H1 (cell line): ENCODE measurements at regions not wholly inside any gene's neighbourhood (a gene's known extent, or its start where the extent isn't known, plus 50 kb on each side); places are given as distances from the start of the nearest gene placed in this dataset.

Experiments used
- CTCF ChIA-PET: fragments of 300-600 bp; sonication (Branson Sonifier 250); formaldehyde crosslinking; loops from one replicate; lab custom pipeline; 2021; ENCODE audit not compliant: partially characterized antibody; lab: Charles Lee
- POLR2A ChIA-PET: fragments of 300-600 bp; sonication (Branson Sonifier 250); formaldehyde crosslinking; loops from one replicate; lab custom pipeline; 2021; ENCODE audit warnings: inconsistent platforms; ENCODE audit not compliant: partially characterized antibody; lab: Charles Lee
- DNase-seq, 2 experiments: peaks; one replicate each; pipeline versions ENCODE4 v3.0.0 to v3.0.0-alpha.2; 2010 to 2022; ENCODE audit warnings: low spot score in 2 of 2, low read depth in 1 of 2, mixed read lengths in 1 of 2
- FAIRE-seq: peaks from 2 replicates; lab custom pipeline; 2011; peaks lifted over from hg19 to GRCh38; lab: Jason Lieb, UNC
- H2AFZ ChIP-seq: 2 replicates; pipeline ENCODE4 v1.8.1; 2012; ENCODE audit warnings: low read length, inconsistent platforms
- H2AK5ac ChIP-seq: 2 replicates; pipeline ENCODE4 v1.6.1; 2013; ENCODE audit warnings: low read depth, low read length
- H2BK120ac ChIP-seq: replicated peaks from 2 replicates; pipeline ENCODE3; 2013; ENCODE audit warnings: low read depth, low read length, inconsistent platforms
- H2BK12ac ChIP-seq: 2 replicates; pipeline ENCODE4 v1.6.1; 2013; ENCODE audit warnings: low read depth, low read length
- H2BK15ac ChIP-seq: 2 replicates; pipeline ENCODE4 v1.6.1; 2013; ENCODE audit warnings: low read length
- H2BK20ac ChIP-seq: 2 replicates; pipeline ENCODE4 v1.6.1; 2013; ENCODE audit warnings: low read length
- H2BK5ac ChIP-seq: 2 replicates; pipeline ENCODE4 v1.6.1; 2013; ENCODE audit warnings: low read depth, low read length
- H3K14ac ChIP-seq: 2 replicates; pipeline ENCODE4 v1.6.1; 2013; ENCODE audit warnings: inconsistent platforms; ENCODE audit not compliant: insufficient read length
- H3K18ac ChIP-seq: 2 replicates; pipeline ENCODE4 v1.6.1; 2013; ENCODE audit warnings: low read length; ENCODE audit errors: extremely low read depth
- H3K23ac ChIP-seq: 2 replicates; pipeline ENCODE4 v1.6.1; 2013; ENCODE audit warnings: inconsistent platforms; ENCODE audit not compliant: insufficient read length
- H3K23me2 ChIP-seq: 2 replicates; pipeline ENCODE4 v1.6.1; 2013; ENCODE audit warnings: low read depth, low read length
- H3K27ac ChIP-seq: 2 replicates; pipeline ENCODE4 v1.6.1; 2011; ENCODE audit warnings: low read depth, low read length, inconsistent platforms
- H3K27me3 ChIP-seq, 4 experiments: replicated peaks in 1 of 4; 1 replicate in 1 of 4; 2 replicates in 3 of 4; pipeline versions ENCODE4 v1.6.1 to v1.8.1; 2011 to 2013; ENCODE audit warnings: low read length in 3 of 4, mild to moderate bottlenecking in 3 of 4, inconsistent platforms in 2 of 4, mixed read lengths in 2 of 4, moderate library complexity in 1 of 4; ENCODE audit not compliant: control insufficient read depth in 3 of 4, insufficient read depth in 3 of 4; ENCODE audit errors: extremely low read depth in 1 of 4
- H3K36me3 ChIP-seq, 4 experiments: 2 replicates each; pipeline versions ENCODE4 v1.6.1 to v1.8.1; 2011 to 2013; ENCODE audit warnings: mild to moderate bottlenecking in 4 of 4, low read length in 3 of 4, moderate library complexity in 2 of 4, control low read depth in 1 of 4, inconsistent platforms in 1 of 4; ENCODE audit not compliant: insufficient read depth in 4 of 4, control insufficient read depth in 2 of 4
- H3K4ac ChIP-seq: replicated peaks from 2 replicates; pipeline ENCODE3; 2013; ENCODE audit warnings: low read length, low read depth, mixed read lengths, inconsistent platforms; ENCODE audit not compliant: insufficient read length
- H3K4me1 ChIP-seq, 4 experiments: replicated peaks in 1 of 4; 1 replicate in 1 of 4; 2 replicates in 3 of 4; pipeline versions ENCODE4 v1.6.1 to v1.8.1; 2011 to 2013; ENCODE audit warnings: low read length in 3 of 4, inconsistent platforms in 2 of 4, mixed read lengths in 1 of 4; ENCODE audit not compliant: insufficient read depth in 4 of 4, control insufficient read depth in 3 of 4
- H3K4me2 ChIP-seq, 2 experiments: 2 replicates each; pipeline versions ENCODE4 v1.6.1 to v1.8.1; 2011 to 2013; ENCODE audit warnings: low read depth in 2 of 2, low read length in 2 of 2, control low read depth in 1 of 2, inconsistent platforms in 1 of 2, mild to moderate bottlenecking in 1 of 2; ENCODE audit not compliant: insufficient read depth in 1 of 2
- H3K4me3 ChIP-seq, 4 experiments: fragments of 200-600, 300-600 bp in 1 of 4; sonication (generic), shearing (Covaris generic), sonication (Bioruptor Twin) in 1 of 4; 2 replicates each; pipeline versions ENCODE4 v1.5.1 to v1.8.1; 2011 to 2016; ENCODE audit warnings: low read length in 4 of 4, low read depth in 3 of 4, control low read depth in 2 of 4, inconsistent platforms in 2 of 4, mild to moderate bottlenecking in 2 of 4, mixed read lengths in 1 of 4, moderate library complexity in 1 of 4; ENCODE audit not compliant: insufficient read depth in 2 of 4; ENCODE audit errors: extremely low read depth in 1 of 4
- H3K56ac ChIP-seq: replicated peaks from 2 replicates; pipeline ENCODE3; 2013; ENCODE audit warnings: low read depth, mild to moderate bottlenecking, mixed read lengths, low read length, inconsistent platforms; ENCODE audit not compliant: insufficient read length
- H3K79me1 ChIP-seq: 2 replicates; pipeline ENCODE4 v1.6.1; 2013; ENCODE audit warnings: low read depth, low read length, control low read depth
- H3K79me2 ChIP-seq, 2 experiments: 2 replicates each; pipeline versions ENCODE4 v1.6.1 to v1.8.1; 2012 to 2013; ENCODE audit warnings: low read length in 2 of 2, mild to moderate bottlenecking in 2 of 2, inconsistent platforms in 1 of 2; ENCODE audit not compliant: insufficient read depth in 2 of 2, control insufficient read depth in 1 of 2
- H3K9ac ChIP-seq, 4 experiments: replicated peaks in 1 of 4; 1 replicate in 1 of 4; 2 replicates in 3 of 4; pipeline versions ENCODE4 v1.6.1 to v1.8.1; 2011 to 2013; ENCODE audit warnings: low read depth in 3 of 4, low read length in 3 of 4, control low read depth in 2 of 4, mild to moderate bottlenecking in 2 of 4, moderate library complexity in 2 of 4, inconsistent platforms in 1 of 4; ENCODE audit errors: extremely low read depth in 1 of 4
- H3K9me3 ChIP-seq, 2 experiments: 2 replicates each; pipeline versions ENCODE4 v1.6.1 to v1.8.1; 2012 to 2013; ENCODE audit warnings: mild to moderate bottlenecking in 2 of 2, moderate library complexity in 2 of 2, control low read depth in 1 of 2, inconsistent platforms in 1 of 2, low read depth in 1 of 2, low read length in 1 of 2, mixed read lengths in 1 of 2; ENCODE audit not compliant: insufficient read depth in 2 of 2
- H4K20me1 ChIP-seq, 2 experiments: replicated peaks in 1 of 2; 2 replicates each; pipeline versions ENCODE3 to v1.8.1; 2011 to 2013; ENCODE audit warnings: inconsistent platforms in 2 of 2, low read length in 2 of 2, mild to moderate bottlenecking in 1 of 2; ENCODE audit not compliant: insufficient read depth in 2 of 2, control insufficient read depth in 1 of 2
- H4K5ac ChIP-seq: 2 replicates; pipeline ENCODE4 v1.6.1; 2013; ENCODE audit warnings: low read length, low read depth, mixed read lengths, inconsistent platforms; ENCODE audit not compliant: insufficient read length
- H4K8ac ChIP-seq: 2 replicates; pipeline ENCODE4 v1.8.0; 2013; ENCODE audit warnings: mild to moderate bottlenecking, moderate library complexity, low read length, inconsistent platforms; ENCODE audit not compliant: insufficient read depth; ENCODE audit errors: extremely low read depth
- H4K91ac ChIP-seq: replicated peaks from 2 replicates; pipeline ENCODE3; 2013; ENCODE audit warnings: low read length, mixed read lengths, inconsistent platforms; ENCODE audit not compliant: insufficient read length
- BRCA1 ChIP-seq: IDR thresholded peaks from 2 replicates; pipeline ENCODE4 v1.6.1; 2012; ENCODE audit warnings: low read depth, low read length, improper control_type of control experiment
- CTCF ChIP-seq, 3 experiments: IDR thresholded peaks; 1 replicate in 2 of 3; 2 replicates in 1 of 3; pipeline versions ENCODE4 v1.5.1 to v1.6.1; 2011; ENCODE audit warnings: low read length in 3 of 3, mild to moderate bottlenecking in 3 of 3, inconsistent platforms in 2 of 3, low read depth in 1 of 3, moderate library complexity in 1 of 3; ENCODE audit not compliant: insufficient read depth in 1 of 3; ENCODE audit errors: control extremely low read depth in 1 of 3
- EP300 ChIP-seq, 2 experiments: IDR thresholded peaks; 1 replicate in 1 of 2; 2 replicates in 1 of 2; pipeline ENCODE4 v1.6.1; 2011 to 2012; ENCODE audit warnings: low read depth in 2 of 2, low read length in 2 of 2, mild to moderate bottlenecking in 2 of 2, borderline replicate concordance in 1 of 2, inconsistent platforms in 1 of 2, moderate library complexity in 1 of 2
- POLR2A ChIP-seq, 2 experiments: IDR thresholded peaks; 1 replicate in 1 of 2; 2 replicates in 1 of 2; pipeline ENCODE4 v1.6.1; 2011; ENCODE audit warnings: low read depth in 2 of 2, low read length in 2 of 2, mild to moderate bottlenecking in 2 of 2; ENCODE audit errors: control extremely low read depth in 1 of 2
- POU5F1 ChIP-seq: IDR thresholded peaks from 2 replicates; pipeline ENCODE4 v1.6.1; 2011; ENCODE audit warnings: low read depth, mild to moderate bottlenecking, low read length, moderate library complexity
- RNF2 ChIP-seq: fragments of 200-900, 300-1000 bp; sonication (generic); IDR thresholded peaks from 2 replicates; pipeline ENCODE4 v1.7.1; 2016; ENCODE audit warnings: borderline replicate concordance, low read depth, mild to moderate bottlenecking, antibody characterized with exemption, low read length; ENCODE audit not compliant: poor library complexity, severe bottlenecking; ENCODE audit errors: missing control alignments
- TAF1 ChIP-seq: IDR thresholded peaks from 2 replicates; pipeline ENCODE4 v1.6.1; 2011; ENCODE audit warnings: mild to moderate bottlenecking, low read depth, low read length
- TAF7 ChIP-seq: optimal IDR thresholded peaks from 2 replicates; pipeline ENCODE3; 2011; ENCODE audit warnings: low read depth, mild to moderate bottlenecking, inconsistent platforms, low read length, moderate library complexity, borderline replicate concordance
- TBP ChIP-seq: IDR thresholded peaks from 2 replicates; pipeline ENCODE4 v1.6.1; 2011; ENCODE audit warnings: low read depth, low read length, improper control_type of control experiment
- WGBS, 2 experiments: shearing (Covaris generic) in 1 of 2; methylation state at CpG; one replicate each; pipeline versions ENCODE4 v1.1.6 to v1.1.7; 2013 to 2015; ENCODE audit warnings: low lambda C conversion rate in 2 of 2, mixed read lengths in 2 of 2, inconsistent platforms in 1 of 2, low coverage in 1 of 2, missing lambda C conversion rate in 1 of 2; ENCODE audit not compliant: insufficient replicate concordance in 2 of 2, insufficient coverage in 1 of 2, insufficient read length in 1 of 2; ENCODE audit errors: extremely low coverage in 1 of 2, missing lambda C conversion rate in 1 of 2; 5-methylcytosine and 5-hydroxymethylcytosine counted together

- no peak overlapping the region for H4K91ac ChIP-seq
- H3K18ac ChIP-seq, result no peak overlapping the region
- no peak overlapping the region for H3K56ac ChIP-seq
- H2BK15ac ChIP-seq, result no peak overlapping the region
- no peak overlapping the region for H3K27ac ChIP-seq
- no peaks in the 10 kb centered on the region; the same call in 1 of the 2 replicates for H3K79me1 ChIP-seq
- no peaks in the 10 kb centered on the region for H3K9me3 ChIP-seq
- no peak overlapping the region for H3K4me3 ChIP-seq
- H4K8ac ChIP-seq, result no peak overlapping the region
- H3K4me2 ChIP-seq, result no peak overlapping the region
- no peak overlapping the region for H2AFZ ChIP-seq
- ChIA-PET POLR2A (interaction anchor here (1.3 kb wide), 1 partner anchor 17 kb away, joined by 3 read pairs; no protein-coding TSS in a partner anchor), CTCF (interaction anchor here (0.6 to 2.9 kb wide), 6 partner anchors 10 to 116 kb away, joined by 3 to 12 read pairs (median 5); no protein-coding TSS in a partner anchor)
- peaks cover 3 to 5% (median 5%) of the 10 kb centered on the region in 4 experiments; a peak in 5 of 7 replicates for H3K4me1 ChIP-seq
- FAIRE-seq (no peak), DNase-seq (no peak)
- H2BK5ac ChIP-seq, result no peak overlapping the region
- no peak overlapping the region for H3K4ac ChIP-seq
- WGBS, 2 experiments, result 93% methylated on average over 14 of the region's 14 CpGs; no CpG with 5 or more reads in 1 of the 2 experiments
- no peak overlapping the region for H2BK12ac ChIP-seq
- H3K23me2 ChIP-seq, result no peaks in the 10 kb centered on the region
- no peak overlapping the region for H3K9ac ChIP-seq
- no peaks in the 10 kb centered on the region for H3K27me3 ChIP-seq
- no peak overlapping the region for H2BK120ac ChIP-seq
- TF ChIP-seq EP300 (IDR thresholded peaks at IDR 0.05; ENCODE audit: borderline replicate concordance in 1 of 2, low read depth in 2 of 2, low read length in 2 of 2) (no peak), POLR2A (IDR thresholded peaks at IDR 0.05; ENCODE audit: control extremely low read depth in 1 of 2, low read depth in 2 of 2, low read length in 2 of 2) (no peak), BRCA1 (no peak), POU5F1 (no peak), TAF7 (no peak), CTCF (IDR thresholded peaks at IDR 0.05; ENCODE audit: control extremely low read depth in 1 of 3, insufficient read depth in 1 of 3, low read depth in 1 of 3, low read length in 3 of 3) (no peak), RNF2 (no peak), TBP (no peak), TAF1 (no peak)
- H4K20me1 ChIP-seq, result no peaks in the 10 kb centered on the region
- no peaks in the 10 kb centered on the region for H3K36me3 ChIP-seq
- no peak overlapping the region for H2BK20ac ChIP-seq
- no peak overlapping the region for H3K23ac ChIP-seq
- H3K79me2 ChIP-seq, result no peaks in the 10 kb centered on the region
- H3K14ac ChIP-seq, result no peak overlapping the region
- no peak overlapping the region for H4K5ac ChIP-seq
- H2AK5ac ChIP-seq, result no peak overlapping the region
These were observed 60.2 kb downstream of the RGS12 start for GRCh38 chr4:3352941-3353594.
